GM12878 (cell line): ENCODE measurements at regions not wholly inside any gene's neighbourhood (a gene's known extent, or its start where the extent isn't known, plus 50 kb on each side); places are given as distances from the start of the nearest gene placed in this dataset.

ENCODE experiments used
- ATAC-seq: fragments of 200-7000 bp; cut with Tn5 transposase; 3 replicates; pipeline ENCODE4 v1.9.1; 2020; ENCODE audit warnings: mild to moderate bottlenecking, moderate library complexity
- BruUV-seq: library from RNA; stranded (reverse); fragments of 400-500 nt; replicated peaks from 2 replicates; lab custom pipeline; 2021; lab: Mats Ljungman, UMichigan
- CTCF ChIA-PET: fragments of 300-600 bp; sonication (Branson Sonifier 250); formaldehyde crosslinking; extraction: SDS; loops from one replicate; lab custom pipeline; 2021; ENCODE audit warnings: inconsistent platforms; lab: Yijun Ruan, JAX
- POLR2A ChIA-PET: fragments of 350-600 bp; formaldehyde crosslinking; extraction: SDS; loops from one replicate; lab custom pipeline; 2021; ENCODE audit warnings: inconsistent platforms; lab: Charles Lee
- RAD21 ChIA-PET: fragments of 300-600 bp; sonication (Branson Sonifier 250); formaldehyde crosslinking; loops from one replicate; lab custom pipeline; 2023; ENCODE audit warnings: antibody characterized with exemption; ENCODE audit not compliant: unreplicated experiment; lab: Charles Lee
- SMC1A ChIA-PET: fragments of 300-600 bp; sonication (Branson Sonifier 250); formaldehyde crosslinking; loops from one replicate; lab custom pipeline; 2023; ENCODE audit not compliant: unreplicated experiment, uncharacterized antibody; lab: Charles Lee
- DNase-seq: peaks from one replicate; pipeline ENCODE4 v3.0.0-alpha.2; 2011; ENCODE audit warnings: low read depth, low spot score
- FAIRE-seq: peaks from 3 replicates; lab custom pipeline; 2011; peaks lifted over from hg19 to GRCh38; lab: Jason Lieb, UNC
- H2AFZ ChIP-seq: 2 replicates; pipeline ENCODE4 v1.6.0; 2011; ENCODE audit warnings: low read depth, low read length, control low read depth; ENCODE audit not compliant: control insufficient read depth
- H3K27ac ChIP-seq: 2 replicates; pipeline ENCODE4 v1.5.1; 2011; ENCODE audit warnings: control low read depth; ENCODE audit not compliant: control insufficient read depth, insufficient read depth
- H3K27me3 ChIP-seq, 2 experiments: replicated peaks in 1 of 2; 2 replicates each; pipeline versions ENCODE4 v1.6.0 to v1.6.1; 2011; ENCODE audit warnings: low read length in 1 of 2; ENCODE audit not compliant: control insufficient read depth in 2 of 2, insufficient read depth in 2 of 2
- H3K36me3 ChIP-seq, 2 experiments: 2 replicates each; pipeline ENCODE4 v1.5.1; 2011; ENCODE audit warnings: low read length in 1 of 2; ENCODE audit not compliant: control insufficient read depth in 2 of 2, insufficient read depth in 2 of 2
- H3K4me1 ChIP-seq: 2 replicates; pipeline ENCODE4 v1.6.1; 2011; ENCODE audit warnings: mild to moderate bottlenecking, low read length, moderate library complexity, mixed read lengths; ENCODE audit not compliant: control insufficient read depth, insufficient read depth
- H3K4me2 ChIP-seq: 2 replicates; pipeline ENCODE4 v1.6.0; 2011; ENCODE audit warnings: control low read depth; ENCODE audit not compliant: control insufficient read depth, insufficient read depth
- H3K4me3 ChIP-seq: fragments of 200-600 bp; sonication (generic); 2 replicates; pipeline ENCODE4 v1.5.1; 2016
- H3K79me2 ChIP-seq: 2 replicates; pipeline ENCODE4 v1.6.0; 2011; ENCODE audit warnings: low read length; ENCODE audit not compliant: control insufficient read depth, insufficient read depth
- H3K9ac ChIP-seq: 2 replicates; pipeline ENCODE4 v1.8.0; 2011; ENCODE audit warnings: low read length, control low read depth, mixed read lengths; ENCODE audit not compliant: control insufficient read depth, insufficient read depth
- H3K9me3 ChIP-seq: replicated peaks from 3 replicates; pipeline ENCODE4 v1.5.1; 2011; ENCODE audit warnings: mild to moderate bottlenecking, low read length; ENCODE audit not compliant: control insufficient read depth, insufficient read depth
- H4K20me1 ChIP-seq: 2 replicates; pipeline ENCODE4 v1.6.0; 2011; ENCODE audit not compliant: control insufficient read depth, insufficient read depth
- CEBPB ChIP-seq, 2 experiments: fragments of 150-350 bp in 1 of 2; IDR thresholded peaks; 2 replicates each; pipeline ENCODE4 v1.6.1; 2012 to 2014; ENCODE audit warnings: low read depth in 2 of 2, low read length in 2 of 2, borderline replicate concordance in 1 of 2, inconsistent platforms in 1 of 2
- CHD1 ChIP-seq: IDR thresholded peaks from 2 replicates; pipeline ENCODE4 v1.6.1; 2012; ENCODE audit warnings: low read depth, low read length, improper control_type of control experiment
- CREB1 ChIP-seq: IDR thresholded peaks from 2 replicates; pipeline ENCODE4 v1.6.1; 2012; ENCODE audit warnings: low read depth, mild to moderate bottlenecking, inconsistent platforms
- CREM ChIP-seq: IDR thresholded peaks from 2 replicates; pipeline ENCODE4 v1.6.1; 2014; ENCODE audit warnings: antibody characterized with exemption, low read depth
- EED ChIP-seq: sonication (generic); IDR thresholded peaks from 2 replicates; pipeline ENCODE4 v1.6.1; 2016; ENCODE audit warnings: antibody characterized with exemption, low read depth
- ETV6 ChIP-seq, 2 experiments: fragments of 450-650 bp in 1 of 2; IDR thresholded peaks in 1 of 2; conservative IDR thresholded peaks in 1 of 2; 2 replicates each; pipeline ENCODE4 v1.6.1; 2014; ENCODE audit warnings: antibody characterized with exemption in 1 of 2, borderline replicate concordance in 1 of 2, low read depth in 1 of 2, mild to moderate bottlenecking in 1 of 2, moderate library complexity in 1 of 2
- FOXK2 ChIP-seq: fragments of 450-650 bp; IDR thresholded peaks from 2 replicates; pipeline ENCODE4 v1.6.1; 2017; ENCODE audit warnings: mild to moderate bottlenecking, moderate library complexity
- GATAD2B ChIP-seq: fragments of 450-650 bp; conservative IDR thresholded peaks from 2 replicates; pipeline ENCODE4 v1.6.1; 2017; ENCODE audit warnings: low read depth, mild to moderate bottlenecking, moderate library complexity
- IKZF1 ChIP-seq: fragments of 450-650 bp; conservative IDR thresholded peaks from 2 replicates; pipeline ENCODE4 v1.6.1; 2017; ENCODE audit warnings: antibody characterized with exemption, mild to moderate bottlenecking
- IKZF2 ChIP-seq, 2 experiments: fragments of 450-650 bp; IDR thresholded peaks; 2 replicates each; pipeline ENCODE4 v1.6.1; 2017; ENCODE audit warnings: mild to moderate bottlenecking in 2 of 2, moderate library complexity in 2 of 2
- JUND ChIP-seq: IDR thresholded peaks from 2 replicates; pipeline ENCODE4 v1.6.1; 2012; ENCODE audit warnings: low read depth, mild to moderate bottlenecking, low read length, improper control_type of control experiment, moderate library complexity
- NFIC ChIP-seq: IDR thresholded peaks from 2 replicates; pipeline ENCODE4 v1.6.1; 2012; ENCODE audit warnings: low read depth, mild to moderate bottlenecking, inconsistent platforms, low read length, moderate library complexity
- NKRF ChIP-seq: fragments of 450-650 bp; conservative IDR thresholded peaks from 2 replicates; pipeline ENCODE4 v1.6.1; 2017; ENCODE audit warnings: mild to moderate bottlenecking, moderate library complexity
- NRF1 ChIP-seq: conservative IDR thresholded peaks from 2 replicates; pipeline ENCODE4 v1.6.1; 2011; ENCODE audit warnings: mild to moderate bottlenecking, low read depth, low read length, improper control_type of control experiment
- PML ChIP-seq: IDR thresholded peaks from 2 replicates; pipeline ENCODE4 v1.6.1; 2012; ENCODE audit warnings: low read length, inconsistent platforms
- RFX5 ChIP-seq: IDR thresholded peaks from 2 replicates; pipeline ENCODE4 v1.6.1; 2011; ENCODE audit warnings: low read depth, low read length, improper control_type of control experiment
- RUNX3 ChIP-seq: IDR thresholded peaks from 2 replicates; pipeline ENCODE4 v1.6.1; 2012; ENCODE audit warnings: low read length, inconsistent platforms
- SMAD1 ChIP-seq: fragments of 450-650 bp; IDR thresholded peaks from 2 replicates; pipeline ENCODE4 v1.6.1; 2018; ENCODE audit warnings: mild to moderate bottlenecking, low read depth; ENCODE audit not compliant: partially characterized antibody
- SMAD5 ChIP-seq: IDR thresholded peaks from 2 replicates; pipeline ENCODE4 v1.6.1; 2016; ENCODE audit warnings: antibody characterized with exemption, low read depth
- ZNF687 ChIP-seq: fragments of 450-650 bp; IDR thresholded peaks from 2 replicates; pipeline ENCODE4 v1.6.1; 2017; ENCODE audit warnings: mild to moderate bottlenecking, moderate library complexity
- ZSCAN29 ChIP-seq: fragments of 450-650 bp; IDR thresholded peaks from 2 replicates; pipeline ENCODE4 v1.6.1; 2017; ENCODE audit warnings: mild to moderate bottlenecking, moderate library complexity
- WGBS: methylation state at CpG from one replicate; pipeline ENCODE4 v1.1.6; 2016; ENCODE audit warnings: low lambda C conversion rate; ENCODE audit not compliant: insufficient replicate concordance, insufficient coverage; ENCODE audit errors: missing lambda C conversion rate; 5-methylcytosine and 5-hydroxymethylcytosine counted together
- in situ Hi-C: fragments of 300-500 bp; cut with MboI; formaldehyde crosslinking; loops from 9 replicates; pipeline ENCODE4 v1.14.3; 2018; ENCODE audit warnings: mixed read lengths
- intact Hi-C: fragments of 100-400 bp; cut with micrococcal nuclease; formaldehyde crosslinking; loops from one replicate; pipeline ENCODE4 v1.14.2; 2022; ENCODE audit not compliant: unreplicated experiment

GRCh38 chr1:188017921-188018320 lies 1189.2 kb downstream of the PLA2G4A start:
- no TSS peak for BruUV-seq
- SMC1A ChIA-PET = no interaction called here
- no peaks in the 10 kb centered on the region for H4K20me1 ChIP-seq
- H3K79me2 ChIP-seq = no peaks in the 10 kb centered on the region
- RAD21 ChIA-PET = no interaction called here
- no peak overlapping the region for H3K27ac ChIP-seq
- in situ Hi-C loops = no loop called here
- CTCF ChIA-PET = no interaction called here
- H3K4me2 ChIP-seq = no peak overlapping the region
- no peaks in the 10 kb centered on the region for H3K9me3 ChIP-seq
- intact Hi-C loops = no loop called here
- no peak overlapping the region for H2AFZ ChIP-seq
- no peaks in the 10 kb centered on the region for H3K36me3 ChIP-seq
- ATAC-seq (peak; percentile 83), FAIRE-seq (no peak), DNase-seq (no peak)
- 63% methylated on average over 4 of the region's 4 CpGs for whole genome bisulfite sequencing
- POLR2A ChIA-PET = no interaction called here
- H3K9ac ChIP-seq = no peak overlapping the region
- H3K27me3 ChIP-seq = no peaks in the 10 kb centered on the region
- H3K4me3 ChIP-seq = no peak overlapping the region
- no peaks in the 10 kb centered on the region for H3K4me1 ChIP-seq
- no peak for TF ChIP-seq ZSCAN29
- TF ChIP-seq SMAD1 = no peak
- no peak for TF ChIP-seq SMAD5
- TF ChIP-seq IKZF2 (IDR thresholded peaks at IDR 0.05) = 0 out of 4 replicates have a peak, but pooled peaks of 1 of the 2 experiments have one; percentile 16
- TF ChIP-seq CHD1 = no peak
- no peak for TF ChIP-seq RFX5
- 0 out of 2 replicates have a peak, but pooled peaks have one; percentile 23 for TF ChIP-seq CREM
- TF ChIP-seq NRF1 = no peak
- peak; percentile 52; the same call in 1 of the 2 replicates for TF ChIP-seq EED
- TF ChIP-seq NKRF = no peak
- TF ChIP-seq RUNX3 = peak; percentile 62; the same call in 1 of the 2 replicates
- TF ChIP-seq JUND = no peak
- no peak for TF ChIP-seq PML
- no peak for TF ChIP-seq CREB1
- TF ChIP-seq IKZF1 = no peak
- no peak for TF ChIP-seq GATAD2B
- TF ChIP-seq CEBPB (IDR thresholded peaks at IDR 0.05; ENCODE audit: borderline replicate concordance in 1 of 2, low read depth in 2 of 2, low read length in 2 of 2) = no peak
- TF ChIP-seq FOXK2 = no peak
- TF ChIP-seq NFIC = peak; percentile 55; the same call in 1 of the 2 replicates
- TF ChIP-seq ZNF687 = no peak
- peak in 1 of 2 experiments; percentile 31; a peak in 1 of 4 replicates for TF ChIP-seq ETV6 (conservative IDR thresholded peaks at IDR 0.05 in 1 of 2, IDR thresholded peaks at IDR 0.05 in 1 of 2; ENCODE audit: borderline replicate concordance in 1 of 2, low read depth in 1 of 2)
